Activated naive CD4-positive, alpha-beta T cell treated with anti-CD3 and anti-CD28 coated beads for 36 hours (primary cell): ENCODE measurements at regions not wholly inside any gene's neighbourhood (a gene's known extent, or its start where the extent isn't known, plus 50 kb on each side); places are given as distances from the start of the nearest gene placed in this dataset.

Experiments
- CTCF ChIA-PET: fragments of 350-600 bp; sonication (Branson Sonifier 250); formaldehyde crosslinking; loops from one replicate; lab custom pipeline; 2021; ENCODE audit warnings: antibody characterized with exemption; lab: Charles Lee
- DNase-seq: peaks from one replicate; pipeline ENCODE4 v3.0.0-alpha.2; 2020
- H3K27ac Mint-ChIP-seq: one replicate; pipeline ENCODE4 v1.8.0; 2021; ENCODE audit warnings: mild to moderate bottlenecking, mixed read lengths
- H3K27me3 Mint-ChIP-seq: one replicate; pipeline ENCODE4 v1.8.0; 2021; ENCODE audit warnings: low read depth, mixed read lengths
- H3K36me3 Mint-ChIP-seq: one replicate; pipeline ENCODE4 v1.8.0; 2021; ENCODE audit warnings: low read depth, mixed read lengths
- H3K4me1 Mint-ChIP-seq: one replicate; pipeline ENCODE4 v1.8.0; 2021; ENCODE audit warnings: low read depth, mixed read lengths
- H3K4me3 Mint-ChIP-seq: one replicate; pipeline ENCODE4 v1.8.0; 2021; ENCODE audit warnings: mild to moderate bottlenecking, moderate library complexity, mixed read lengths
- H3K9me3 Mint-ChIP-seq: one replicate; pipeline ENCODE4 v1.8.0; 2021; ENCODE audit warnings: mixed read lengths
- intact Hi-C: fragments of 100-400 bp; cut with micrococcal nuclease; formaldehyde crosslinking; loops from one replicate; pipeline ENCODE4 v1.15.1; 2023

DNA sequence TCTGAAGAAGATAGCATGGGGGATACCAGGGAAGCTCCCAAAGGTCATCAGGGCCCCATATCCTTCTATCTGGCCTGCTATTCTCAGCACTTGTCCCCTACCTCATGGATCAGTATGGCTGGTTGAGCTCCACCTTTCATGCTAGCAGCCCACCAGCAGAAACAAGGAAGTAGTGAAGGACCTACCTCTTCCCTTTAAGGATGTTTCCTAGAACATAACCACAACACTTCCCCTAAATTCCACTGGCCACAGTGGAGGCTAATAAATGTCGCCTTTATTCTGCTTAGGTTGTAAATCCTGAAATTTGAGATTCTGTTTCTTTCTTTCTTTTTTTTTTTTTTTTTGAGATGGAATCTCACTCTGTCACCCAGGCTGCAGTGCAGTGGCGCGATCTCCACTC is 128.6 kb upstream of the PARP11 start:
- CTCF ChIA-PET: interaction anchor here (0.9 to 1.8 kb wide), 4 partner anchors 117 to 277 kb away, joined by 3 to 4 read pairs (median 4); no protein-coding TSS in a partner anchor
- Mint-ChIP-seq H3K9me3 (no peaks in the 10 kb centered on the region), H3K36me3 (no peaks in the 10 kb centered on the region)

DNA sequence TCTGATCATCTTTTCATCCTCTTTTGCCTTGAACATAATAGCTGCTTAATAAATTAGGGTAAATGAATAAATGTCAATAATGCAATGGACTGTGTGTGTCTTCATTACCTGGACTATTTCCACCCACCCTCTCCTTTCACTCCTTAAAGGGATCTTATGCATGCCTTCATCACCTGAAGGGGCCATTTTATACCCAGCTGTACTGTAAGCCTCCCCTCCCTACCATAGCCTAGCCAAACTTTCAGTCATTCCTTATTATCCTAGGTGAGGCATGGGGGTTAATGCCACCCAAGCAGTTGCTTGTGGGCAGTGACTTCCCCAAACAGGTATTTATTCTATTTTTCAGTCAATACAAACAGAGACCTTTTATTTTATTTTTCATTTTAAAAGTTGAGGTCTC is 127.8 kb upstream of the PARP11 start:
- Mint-ChIP-seq H3K9me3 (no peaks in the 10 kb centered on the region), H3K4me1 (peaks cover 5% of the 10 kb centered on the region), H3K36me3 (no peaks in the 10 kb centered on the region), H3K4me3 (no peak overlapping the region), H3K27me3 (no peaks in the 10 kb centered on the region), H3K27ac (no peak overlapping the region)
- no peak for DNase-seq
- CTCF ChIA-PET: interaction anchor here (0.5 to 1.8 kb wide), 9 partner anchors 12 to 526 kb away, joined by 3 to 5 read pairs (median 4); no protein-coding TSS in a partner anchor
- intact Hi-C loops: no loop called here

More for the DNA sequence above, 128.6 kb upstream of the PARP11 start:
- no peak for DNase-seq
- peaks cover 3% of the 10 kb centered on the region for H3K4me1 Mint-ChIP-seq
- no peaks in the 10 kb centered on the region for H3K27me3 Mint-ChIP-seq
- no peak overlapping the region for H3K27ac Mint-ChIP-seq
- no peak overlapping the region for H3K4me3 Mint-ChIP-seq
- intact Hi-C loops: no loop called here

DNA sequence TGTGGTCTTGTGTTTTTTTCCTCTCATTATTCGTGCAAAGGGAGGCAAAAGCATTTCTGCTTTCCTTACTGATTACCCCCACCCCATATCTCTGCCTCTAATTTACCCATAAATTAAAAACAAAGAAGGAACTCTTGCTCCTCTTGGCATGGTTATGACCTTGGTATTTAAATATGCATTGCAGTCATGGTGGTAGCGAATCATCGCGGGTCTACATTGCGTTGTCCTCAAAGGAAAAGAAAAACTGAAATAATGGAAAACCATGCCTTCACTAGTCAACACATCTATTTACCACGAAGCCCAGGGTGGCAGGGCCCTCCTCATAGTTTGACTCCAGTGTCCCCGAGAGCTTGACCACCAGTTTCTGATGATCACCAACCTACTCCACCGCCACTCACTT is 126.7 kb upstream of the PARP11 start:
- CTCF ChIA-PET: interaction anchor here (1.0 to 7.6 kb wide), 9 partner anchors 11 to 527 kb away, joined by 3 to 69 read pairs (median 5); no protein-coding TSS in a partner anchor
- H3K4me1 Mint-ChIP-seq: peaks cover 5% of the 10 kb centered on the region
- H3K27ac Mint-ChIP-seq: no peak overlapping the region
- no peak overlapping the region for H3K4me3 Mint-ChIP-seq
- intact Hi-C loops: loop anchor here (5.0 to 10.0 kb wide), 3 partner anchors 107 to 755 kb away; no protein-coding TSS in a partner anchor
- H3K27me3 Mint-ChIP-seq: no peaks in the 10 kb centered on the region
- H3K36me3 Mint-ChIP-seq: no peaks in the 10 kb centered on the region
- DNase-seq: no peak
- H3K9me3 Mint-ChIP-seq: no peaks in the 10 kb centered on the region

DNA sequence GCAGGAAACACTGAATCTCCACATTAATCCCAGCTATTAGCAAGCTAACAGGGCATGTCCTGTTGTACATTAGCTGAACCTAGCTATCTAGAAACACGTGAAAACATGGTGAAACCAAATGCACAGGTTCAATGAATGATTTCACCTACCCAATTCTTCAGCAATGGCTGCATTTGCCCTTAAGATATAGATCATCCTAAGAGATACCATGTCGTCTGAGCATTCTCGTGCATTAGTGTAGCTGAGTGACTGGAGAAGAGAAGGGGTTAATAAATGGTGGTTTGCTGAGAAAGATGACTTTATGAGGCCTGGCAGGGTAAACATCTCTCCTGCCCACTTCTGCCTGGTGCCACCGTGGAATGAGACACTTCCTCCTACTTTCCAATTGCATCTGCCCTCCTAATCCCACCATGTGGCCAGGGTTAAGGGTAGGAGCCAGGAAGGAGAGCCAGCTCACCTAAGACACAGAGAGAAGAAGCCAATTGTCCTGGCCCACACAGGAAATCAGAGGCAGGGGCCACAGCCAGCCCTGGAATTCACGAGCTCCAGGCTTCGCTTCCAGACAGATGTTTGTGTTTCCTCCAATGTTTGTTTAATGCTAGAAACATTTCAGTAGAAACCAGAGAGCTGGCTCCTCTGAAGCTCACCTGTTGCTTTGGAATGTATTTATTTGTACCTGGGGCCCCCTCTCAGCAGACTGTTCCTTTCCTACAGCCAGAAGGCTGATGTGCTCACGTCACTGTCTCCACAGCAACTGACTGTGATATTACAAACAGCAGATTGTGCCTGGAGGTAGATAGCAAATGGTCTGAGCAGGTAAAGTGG is 126.0 kb upstream of the PARP11 start:
- intact Hi-C loops: loop anchor here (5.0 to 10.0 kb wide), 3 partner anchors 108 to 756 kb away; no protein-coding TSS in a partner anchor
- no peak overlapping the region for H3K27ac Mint-ChIP-seq
- CTCF ChIA-PET: interaction anchor here (0.8 to 7.6 kb wide), 10 partner anchors 10 to 333 kb away, joined by 3 to 69 read pairs (median 5); no protein-coding TSS in a partner anchor
- peaks cover 5% of the 10 kb centered on the region for H3K4me1 Mint-ChIP-seq
- no peaks in the 10 kb centered on the region for H3K27me3 Mint-ChIP-seq
- no peaks in the 10 kb centered on the region for H3K36me3 Mint-ChIP-seq
- no peak for DNase-seq
- H3K9me3 Mint-ChIP-seq: no peaks in the 10 kb centered on the region
- H3K4me3 Mint-ChIP-seq: no peak overlapping the region

DNA sequence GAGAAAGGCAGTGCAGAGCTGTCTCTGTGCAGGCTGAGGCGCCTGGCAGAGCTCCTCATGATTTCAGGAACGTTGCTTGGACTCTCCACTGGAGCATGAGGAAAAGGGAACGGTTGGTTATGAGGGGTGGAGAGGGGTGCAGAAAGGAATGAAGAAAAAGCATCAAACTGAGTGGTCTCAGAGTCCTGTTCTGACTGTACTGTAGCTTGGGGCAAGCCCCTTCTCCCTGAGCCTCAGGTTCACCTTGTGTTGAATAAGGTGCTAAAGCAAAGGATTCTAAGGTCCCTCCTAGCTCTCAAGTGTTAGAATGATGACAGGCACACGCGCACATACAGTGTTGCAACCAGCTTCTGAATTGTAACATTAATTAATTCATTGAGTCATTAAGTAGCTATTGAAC is 125.2 kb upstream of the PARP11 start:
- H3K27me3 Mint-ChIP-seq: no peaks in the 10 kb centered on the region
- no peak for DNase-seq
- CTCF ChIA-PET: interaction anchor here (0.7 to 7.6 kb wide), 12 partner anchors 10 to 334 kb away, joined by 3 to 69 read pairs (median 4); no protein-coding TSS in a partner anchor
- no peaks in the 10 kb centered on the region for H3K36me3 Mint-ChIP-seq
- H3K4me3 Mint-ChIP-seq: no peak overlapping the region
- H3K4me1 Mint-ChIP-seq: peaks cover 5% of the 10 kb centered on the region
- no peak overlapping the region for H3K27ac Mint-ChIP-seq
- intact Hi-C loops: loop anchor here (5.0 to 10.0 kb wide), 3 partner anchors 109 to 756 kb away; no protein-coding TSS in a partner anchor
- H3K9me3 Mint-ChIP-seq: no peaks in the 10 kb centered on the region

DNA sequence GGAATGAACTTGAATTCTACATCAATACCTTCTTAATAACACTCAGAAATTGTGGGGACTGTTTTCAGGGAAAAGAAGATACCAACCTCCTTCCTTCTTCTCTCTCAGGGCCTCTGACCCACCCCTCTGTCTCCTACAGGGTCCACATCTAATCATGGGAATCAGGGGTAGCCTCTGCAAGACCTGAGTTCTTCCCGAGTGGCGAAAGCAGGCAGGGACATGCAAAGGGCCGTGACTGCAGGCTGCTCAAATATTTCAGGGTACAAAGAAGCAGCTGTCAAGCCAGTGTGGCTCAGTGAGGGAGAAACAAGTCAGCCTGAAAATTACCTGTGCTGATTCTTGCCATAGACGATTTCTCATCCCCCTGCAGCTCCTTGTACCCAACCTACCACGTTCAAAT is 123.1 kb upstream of the PARP11 start:
- DNase-seq: no peak
- H3K36me3 Mint-ChIP-seq: no peaks in the 10 kb centered on the region
- CTCF ChIA-PET: interaction anchor here (0.5 to 7.6 kb wide), 11 partner anchors 11 to 362 kb away, joined by 3 to 69 read pairs (median 5); no protein-coding TSS in a partner anchor
- no peaks in the 10 kb centered on the region for H3K27me3 Mint-ChIP-seq
- no peaks in the 10 kb centered on the region for H3K9me3 Mint-ChIP-seq
- intact Hi-C loops: loop anchor here (2.0 to 10.0 kb wide), 4 partner anchors 40 to 758 kb away; no protein-coding TSS in a partner anchor
- no peak overlapping the region for H3K27ac Mint-ChIP-seq
- no peak overlapping the region for H3K4me3 Mint-ChIP-seq
- peaks cover 5% of the 10 kb centered on the region for H3K4me1 Mint-ChIP-seq

DNA sequence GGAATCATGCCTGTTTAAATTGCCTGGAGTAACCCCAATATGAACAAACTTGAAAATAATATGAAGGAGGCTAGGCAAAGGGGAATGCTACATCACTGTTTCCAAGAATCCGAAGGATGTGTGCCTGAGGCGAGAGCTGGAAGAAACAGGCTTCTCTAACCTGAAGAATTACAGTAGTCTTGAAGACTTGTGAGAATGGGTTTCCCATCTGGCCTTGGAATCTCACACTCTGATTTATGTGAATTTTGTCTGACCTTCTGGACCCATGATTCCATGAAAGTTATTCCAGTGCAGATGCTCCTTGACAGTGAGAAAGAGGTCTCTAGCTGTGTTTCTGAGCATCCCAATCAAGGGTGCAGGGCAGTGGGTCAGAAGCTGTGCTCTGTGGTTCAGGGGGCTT is 122.1 kb upstream of the PARP11 start:
- CTCF ChIA-PET: interaction anchor here (0.7 to 7.6 kb wide), 13 partner anchors 21 to 473 kb away, joined by 3 to 69 read pairs (median 4); no protein-coding TSS in a partner anchor
- intact Hi-C loops: loop anchor here (1.0 to 10.0 kb wide), 4 partner anchors 112 to 759 kb away; no protein-coding TSS in a partner anchor
- no peaks in the 10 kb centered on the region for H3K36me3 Mint-ChIP-seq
- peak; percentile 0 for DNase-seq
- no peaks in the 10 kb centered on the region for H3K9me3 Mint-ChIP-seq
- no peak overlapping the region for H3K4me3 Mint-ChIP-seq
- peaks cover 7% of the 10 kb centered on the region for H3K4me1 Mint-ChIP-seq
- H3K27me3 Mint-ChIP-seq: no peaks in the 10 kb centered on the region
- H3K27ac Mint-ChIP-seq: no peak overlapping the region

DNA sequence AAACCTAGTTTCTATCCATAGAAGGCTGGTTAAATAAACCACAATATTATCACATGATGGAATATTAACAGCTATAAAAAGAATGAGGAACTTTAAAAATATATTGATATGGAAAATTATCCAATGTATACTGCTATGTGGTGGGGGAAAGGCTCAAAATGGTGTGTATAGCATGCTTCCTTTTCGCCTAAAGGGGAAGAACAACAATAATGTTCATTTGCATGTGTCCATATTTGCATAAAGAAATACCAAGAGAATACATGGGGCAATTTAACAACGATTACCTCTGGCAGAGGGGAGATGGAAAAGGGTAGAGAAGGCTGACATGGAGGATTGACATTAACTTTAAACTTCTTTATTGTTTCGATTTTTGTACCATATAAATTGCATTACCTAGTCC is 121.3 kb upstream of the PARP11 start:
- CTCF ChIA-PET: interaction anchor here (0.6 to 7.6 kb wide), 10 partner anchors 17 to 764 kb away, joined by 3 to 69 read pairs (median 4); no protein-coding TSS in a partner anchor
- H3K4me1 Mint-ChIP-seq: peaks cover 14% of the 10 kb centered on the region
- H3K9me3 Mint-ChIP-seq: no peaks in the 10 kb centered on the region
- no peaks in the 10 kb centered on the region for H3K27me3 Mint-ChIP-seq
- no peak overlapping the region for H3K4me3 Mint-ChIP-seq
- DNase-seq: no peak
- no peak overlapping the region for H3K27ac Mint-ChIP-seq
- H3K36me3 Mint-ChIP-seq: no peaks in the 10 kb centered on the region
- intact Hi-C loops: loop anchor here (10.0 kb wide), 1 partner anchor 760 kb away; no protein-coding TSS in a partner anchor

DNA sequence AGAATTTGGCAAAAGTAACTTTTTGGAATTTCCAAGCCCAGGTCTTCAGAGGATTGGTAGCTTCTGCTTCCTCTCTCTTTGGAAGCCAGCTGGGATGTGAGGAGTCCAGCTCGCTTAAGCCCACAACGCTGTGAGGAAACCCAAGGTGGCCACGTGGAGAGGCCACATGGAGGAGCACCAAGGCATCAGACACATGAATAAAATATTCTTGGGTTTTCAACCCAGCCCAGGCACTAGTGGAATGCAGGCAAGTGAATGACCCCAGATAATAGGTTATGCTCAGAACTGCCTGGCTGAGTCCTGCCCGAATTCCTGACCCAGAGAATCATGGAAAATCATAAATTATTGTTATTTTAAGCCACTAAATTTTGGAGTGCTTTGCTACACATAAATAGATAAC is 119.7 kb upstream of the PARP11 start:
- H3K4me1 Mint-ChIP-seq: peaks cover 30% of the 10 kb centered on the region
- DNase-seq: no peak
- no peaks in the 10 kb centered on the region for H3K36me3 Mint-ChIP-seq
- no peak overlapping the region for H3K27ac Mint-ChIP-seq
- no peak overlapping the region for H3K4me3 Mint-ChIP-seq
- intact Hi-C loops: loop anchor here (10.0 kb wide), 1 partner anchor 762 kb away; no protein-coding TSS in a partner anchor
- CTCF ChIA-PET: interaction anchor here (0.6 to 7.6 kb wide), 9 partner anchors 14 to 537 kb away, joined by 3 to 69 read pairs (median 3); no protein-coding TSS in a partner anchor
- no peaks in the 10 kb centered on the region for H3K9me3 Mint-ChIP-seq
- no peaks in the 10 kb centered on the region for H3K27me3 Mint-ChIP-seq

DNA sequence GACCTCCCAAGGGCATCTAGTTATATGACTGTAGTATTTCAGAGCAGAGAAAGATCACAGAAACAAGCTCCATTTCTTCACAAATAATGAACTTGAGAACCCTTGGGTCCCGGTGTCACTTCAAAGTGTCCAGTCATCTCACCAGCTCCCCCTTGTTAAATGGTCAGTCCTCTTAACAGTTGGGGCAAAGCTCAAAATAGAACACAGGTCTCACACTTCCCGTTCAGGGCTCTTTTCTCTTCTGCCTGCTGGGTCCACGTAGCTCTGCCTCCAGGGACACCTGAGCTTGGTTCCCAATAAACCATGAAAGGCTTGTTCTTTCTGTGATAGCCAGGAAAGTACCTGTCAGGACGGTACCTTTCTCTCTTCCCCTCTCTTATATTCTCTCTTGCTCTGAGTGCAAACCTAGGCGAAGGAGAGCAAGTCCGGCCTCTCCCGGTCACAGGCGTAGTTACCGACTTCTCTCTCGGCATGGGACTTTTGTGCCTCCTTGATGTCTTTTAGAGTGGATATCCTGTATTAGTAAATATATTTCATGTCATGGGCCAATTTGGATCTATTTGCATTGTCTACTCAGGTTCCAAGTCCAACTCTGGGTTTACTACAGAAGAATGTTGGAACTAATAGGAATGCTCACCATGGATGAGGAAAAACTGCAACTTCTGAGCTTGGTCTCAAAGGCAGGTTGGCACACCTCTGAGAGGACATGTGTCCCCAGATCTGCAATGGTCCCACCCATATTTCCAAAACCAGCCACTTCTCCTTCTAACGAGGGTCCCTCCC is 118.8 kb upstream of the PARP11 start:
- Mint-ChIP-seq H3K36me3 (no peaks in the 10 kb centered on the region), H3K27me3 (no peaks in the 10 kb centered on the region), H3K9me3 (no peaks in the 10 kb centered on the region), H3K27ac (no peak overlapping the region), H3K4me3 (no peak overlapping the region), H3K4me1 (peaks cover 34% of the 10 kb centered on the region)
- intact Hi-C loops: loop anchor here (10.0 kb wide), 1 partner anchor 763 kb away; no protein-coding TSS in a partner anchor
- CTCF ChIA-PET: interaction anchor here (0.9 to 7.6 kb wide), 8 partner anchors 13 to 431 kb away, joined by 3 to 69 read pairs (median 3); no protein-coding TSS in a partner anchor
- no peak for DNase-seq

DNA sequence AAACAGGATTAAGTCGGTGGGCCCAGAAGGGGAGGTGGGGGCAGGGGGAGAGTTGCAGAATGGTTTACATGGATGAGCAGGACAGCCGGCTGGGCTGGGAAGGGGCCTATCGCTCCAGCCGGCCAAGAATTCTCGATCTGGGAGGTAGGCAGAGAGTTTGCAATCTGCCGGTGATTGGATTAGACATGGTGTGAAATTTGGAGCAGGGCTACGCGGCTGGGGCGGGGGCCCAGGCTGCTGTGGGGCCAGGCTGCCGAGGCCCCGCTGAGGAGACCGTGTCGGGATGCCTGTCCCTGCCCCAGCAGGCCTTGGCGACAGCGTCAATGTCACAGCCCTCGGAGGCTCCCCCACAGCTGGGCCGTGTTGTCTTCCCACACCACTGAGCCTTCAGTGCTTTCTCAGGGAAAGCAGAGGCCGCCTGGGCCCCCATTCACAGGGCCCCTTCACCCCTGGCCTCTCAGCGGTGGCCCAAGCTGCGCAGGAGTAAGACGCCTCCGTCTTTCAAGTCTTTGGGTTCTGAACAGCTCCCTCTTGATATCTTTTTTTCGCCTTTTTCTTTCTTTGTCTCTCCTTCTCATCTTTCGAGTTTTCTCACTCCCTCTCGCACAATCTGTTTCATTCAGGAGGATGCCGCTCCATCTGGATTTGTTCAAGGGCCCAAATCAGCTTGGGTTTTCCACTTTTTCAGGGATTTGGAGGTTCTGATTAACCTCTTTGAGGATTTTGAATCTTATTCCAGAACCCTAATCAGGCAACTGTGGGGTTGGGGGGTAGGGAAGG is 117.5 kb upstream of the PARP11 start:
- H3K27me3 Mint-ChIP-seq: no peaks in the 10 kb centered on the region
- H3K27ac Mint-ChIP-seq: no peak overlapping the region
- no peak for DNase-seq
- intact Hi-C loops: loop anchor here (10.0 kb wide), 1 partner anchor 764 kb away; no protein-coding TSS in a partner anchor
- H3K4me3 Mint-ChIP-seq: no peak overlapping the region
- peaks cover 32% of the 10 kb centered on the region for H3K4me1 Mint-ChIP-seq
- H3K36me3 Mint-ChIP-seq: no peaks in the 10 kb centered on the region
- CTCF ChIA-PET: interaction anchor here (1.0 kb wide), 1 partner anchor 92 kb away, joined by 3 read pairs; no protein-coding TSS in a partner anchor
- H3K9me3 Mint-ChIP-seq: no peaks in the 10 kb centered on the region
